ENCODE measurements at regions not wholly inside any gene's neighbourhood (a gene's known extent, or its start where the extent isn't known, plus 50 kb on each side); places are given as distances from the start of the nearest gene placed in this dataset.

GRCh38 chr1:192937128-192937527 is 122.0 kb downstream of the UCHL5 start:
- FAIRE-seq: no peak
- no peaks in the 10 kb centered on the region for H3K4me1 ChIP-seq (replicated peaks in 1 of 2; ENCODE audit: control insufficient read depth in 2 of 2, insufficient read depth in 2 of 2, low read length in 2 of 2)
- H3K27me3 ChIP-seq (ENCODE audit: control insufficient read depth in 2 of 2, insufficient read depth in 2 of 2, low read length in 2 of 2): no peaks in the 10 kb centered on the region
- H2AFZ ChIP-seq (ENCODE audit: low read depth, low read length): no peak overlapping the region
- POLR2A ChIA-PET: interaction anchor here (1.0 kb wide), 1 partner anchor 17 kb away, joined by 3 read pairs; no protein-coding TSS in a partner anchor
- in situ Hi-C loops (cut with MboI) (no loop called here), intact Hi-C loops (cut with micrococcal nuclease) (no loop called here)
- no peak for DNase-seq (ENCODE audit: extremely low read depth in 1 of 4, low spot score in 3 of 4)
- H3K9me1 ChIP-seq (ENCODE audit: control insufficient read depth, insufficient read depth, low read length): no peaks in the 10 kb centered on the region
- no peaks in the 10 kb centered on the region for H3K36me3 ChIP-seq (ENCODE audit: control insufficient read depth, insufficient read depth, low read length)
- no peaks in the 10 kb centered on the region for H3K9me3 ChIP-seq (replicated peaks; ENCODE audit: control insufficient read depth, insufficient read depth, low read depth, low read length)
- H3K9ac ChIP-seq (ENCODE audit: insufficient read depth in 1 of 2, low read depth in 2 of 2, low read length in 2 of 2): no peak overlapping the region
- H4K20me1 ChIP-seq (replicated peaks; ENCODE audit: control insufficient read depth, insufficient read depth, low read length): no peaks in the 10 kb centered on the region
- WGBS (ENCODE audit: insufficient coverage, low coverage, missing lambda C conversion rate): 9% methylated on average over 1 of the region's 1 CpG
- H3K4me2 ChIP-seq (ENCODE audit: insufficient read depth, low read length): no peak overlapping the region
- no peak overlapping the region for H3K4me3 ChIP-seq
- H3K79me2 ChIP-seq (ENCODE audit: control insufficient read depth, insufficient read depth, low read length): no peaks in the 10 kb centered on the region
- no peak for ATAC-seq
- BruUV-seq (replicated peaks): no TSS peak
- CTCF ChIA-PET (ENCODE audit: low intra/inter-chr PET ratio): no interaction called here
- no peak overlapping the region for H3K27ac ChIP-seq (ENCODE audit: extremely low read depth, low read depth, low read length)
- TF ChIP-seq HDGF (IDR thresholded peaks at IDR 0.05): no peak
- TF ChIP-seq RREB1 (CRISPR knock-in tag; IDR thresholded peaks at IDR 0.05): no peak
- TF ChIP-seq, protein P1, sequence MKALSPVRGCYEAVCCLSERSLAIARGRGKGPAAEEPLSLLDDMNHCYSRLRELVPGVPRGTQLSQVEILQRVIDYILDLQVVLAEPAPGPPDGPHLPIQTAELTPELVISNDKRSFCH (CRISPR knock-in tag; IDR thresholded peaks at IDR 0.05): no peak
- TF ChIP-seq, protein P1 (tag; IDR thresholded peaks at IDR 0.05): no peak
- no peak for TF ChIP-seq NCOA6 (IDR thresholded peaks at IDR 0.05)
- TF ChIP-seq CHD1 (IDR thresholded peaks at IDR 0.05; ENCODE audit: low read length): no peak
- no peak for TF ChIP-seq MED1 (CRISPR knock-in tag; IDR thresholded peaks at IDR 0.05; ENCODE audit: borderline replicate concordance)
- TF ChIP-seq FOXK2 (conservative IDR thresholded peaks at IDR 0.05 in 1 of 2, IDR thresholded peaks at IDR 0.05 in 1 of 2; ENCODE audit: low read depth in 2 of 2): no peak
- no peak for TF ChIP-seq ZBTB17 (CRISPR knock-in tag; IDR thresholded peaks at IDR 0.05)
- TF ChIP-seq ZEB2 (IDR thresholded peaks at IDR 0.05): no peak
- no peak for TF ChIP-seq KDM5B (IDR thresholded peaks at IDR 0.05; ENCODE audit: insufficient replicate concordance, low read depth, low read length)
- no peak for TF ChIP-seq ZNF3 (CRISPR knock-in tag; IDR thresholded peaks at IDR 0.05)
- TF ChIP-seq ZNF609 (CRISPR knock-in tag; IDR thresholded peaks at IDR 0.05; ENCODE audit: borderline replicate concordance): no peak
- no peak for TF ChIP-seq ZNF324 (CRISPR knock-in tag; IDR thresholded peaks at IDR 0.05)

Data from K562 (cell line).